ENCODE measurements at regions not wholly inside any gene's neighbourhood (a gene's known extent, or its start where the extent isn't known, plus 50 kb on each side); places are given as distances from the start of the nearest gene placed in this dataset.

DNA sequence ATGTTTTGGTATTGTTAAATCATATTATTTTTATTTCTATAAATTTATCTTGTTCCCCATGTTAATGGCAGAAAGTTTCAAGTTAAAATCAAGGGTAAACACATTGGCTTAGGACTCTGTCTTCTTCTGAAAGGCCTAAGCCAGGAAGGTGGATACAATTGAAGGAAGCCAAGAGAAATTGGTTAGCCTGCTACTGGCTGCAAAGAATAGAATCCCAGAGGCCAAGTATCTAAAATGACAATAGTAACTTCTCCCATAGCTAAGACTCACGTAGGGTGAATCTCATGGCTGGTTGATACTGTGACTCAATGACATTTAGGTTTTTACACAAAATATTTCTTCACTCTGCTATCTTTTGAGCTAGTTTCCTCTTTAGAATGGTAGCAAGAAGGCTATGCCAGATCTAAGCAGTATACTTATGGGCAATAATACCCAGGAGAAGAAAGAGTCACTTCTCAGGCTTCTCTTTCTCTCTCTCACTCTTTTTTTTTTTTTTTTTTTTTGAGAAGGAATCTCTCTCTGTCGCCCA is 621.5 kb upstream of the TBL1XR1 start:
- DNase-seq (ENCODE audit: low read depth) = no peak
- in situ Hi-C loops (cut with HindIII; ENCODE audit: low pct_unique_long_range_greater_than_20kb, low sequenced_read_pairs) = no loop called here

DNA sequence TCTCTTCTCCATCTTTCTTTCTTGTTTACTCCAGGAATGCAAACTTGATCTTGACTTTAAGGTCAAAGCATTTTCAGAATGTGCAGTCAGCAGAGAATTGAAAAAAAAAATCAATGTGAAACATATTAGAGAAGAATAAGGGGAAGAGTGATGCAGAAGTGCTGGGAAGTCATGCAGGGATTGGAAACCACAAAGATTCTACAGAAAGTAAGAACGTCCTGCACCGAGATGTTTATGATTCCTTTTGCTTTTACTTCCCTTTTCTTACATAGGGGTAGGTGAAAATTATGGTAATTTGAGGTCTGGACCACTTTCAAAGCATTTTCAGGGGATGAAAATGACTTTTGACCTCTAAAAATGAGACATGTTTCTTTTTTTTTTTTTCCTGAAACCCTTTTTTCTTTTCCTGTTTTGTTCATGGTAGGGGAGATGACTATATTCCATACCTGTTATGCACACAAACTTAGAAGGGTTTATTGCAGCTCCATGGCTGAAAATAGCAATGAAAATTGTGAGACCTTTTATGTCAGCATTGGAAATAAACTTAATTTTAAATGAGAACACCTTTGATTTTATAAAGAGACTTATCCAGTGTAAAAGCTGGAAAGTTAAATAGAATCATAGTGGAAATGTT is 623.5 kb upstream of the TBL1XR1 start:
- no peak for DNase-seq (ENCODE audit: low read depth)
- in situ Hi-C loops (cut with HindIII; ENCODE audit: low pct_unique_long_range_greater_than_20kb, low sequenced_read_pairs) = no loop called here

DNA sequence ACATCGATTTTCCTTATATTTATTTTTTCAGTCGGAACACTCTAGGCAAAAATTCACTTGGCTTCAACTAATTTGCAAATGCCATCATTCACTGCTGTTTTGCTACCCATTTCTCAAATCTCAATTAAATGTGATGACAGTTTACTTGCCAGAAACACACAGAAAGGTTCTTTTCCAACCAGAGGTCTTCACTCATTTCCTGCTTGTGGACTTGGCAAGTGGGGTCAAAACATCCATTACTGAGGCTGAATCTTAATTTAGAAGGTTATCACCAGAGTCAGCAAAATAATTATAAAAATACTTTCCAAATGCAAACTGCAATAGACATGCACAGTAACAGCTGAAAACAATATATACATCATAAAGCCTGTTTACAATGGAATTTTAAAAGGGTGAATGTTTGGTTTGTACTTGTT is 625.4 kb upstream of the TBL1XR1 start:
- in situ Hi-C loops (cut with HindIII; ENCODE audit: low pct_unique_long_range_greater_than_20kb, low sequenced_read_pairs) = no loop called here
- no peak for DNase-seq (ENCODE audit: low read depth)

DNA sequence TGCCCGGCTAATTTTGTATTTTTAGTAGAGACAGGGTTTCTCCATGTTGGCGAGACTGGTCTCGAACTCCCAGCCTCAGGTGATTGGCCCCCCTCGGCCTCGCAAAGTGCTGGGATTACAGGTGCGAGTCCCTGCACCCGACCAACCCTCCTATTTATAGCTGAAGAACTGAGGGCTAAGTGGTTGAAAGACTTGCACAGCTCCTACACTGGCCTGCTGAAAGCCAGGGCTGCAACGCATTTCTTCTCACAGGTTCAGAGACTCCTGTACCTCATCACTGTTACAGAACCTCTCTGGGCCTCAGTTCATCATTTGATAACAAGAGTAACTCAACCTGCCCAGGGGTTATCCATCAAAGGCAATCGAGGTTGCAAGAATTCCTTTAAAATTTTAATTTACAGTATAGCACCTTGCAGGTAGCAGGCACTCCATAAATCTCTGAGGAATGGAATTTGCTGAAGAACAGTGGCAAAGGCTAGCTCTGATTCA is 626.5 kb upstream of the TBL1XR1 start:
- in situ Hi-C loops (cut with HindIII; ENCODE audit: low pct_unique_long_range_greater_than_20kb, low sequenced_read_pairs) = no loop called here
- DNase-seq (ENCODE audit: low read depth) = no peak

DNA sequence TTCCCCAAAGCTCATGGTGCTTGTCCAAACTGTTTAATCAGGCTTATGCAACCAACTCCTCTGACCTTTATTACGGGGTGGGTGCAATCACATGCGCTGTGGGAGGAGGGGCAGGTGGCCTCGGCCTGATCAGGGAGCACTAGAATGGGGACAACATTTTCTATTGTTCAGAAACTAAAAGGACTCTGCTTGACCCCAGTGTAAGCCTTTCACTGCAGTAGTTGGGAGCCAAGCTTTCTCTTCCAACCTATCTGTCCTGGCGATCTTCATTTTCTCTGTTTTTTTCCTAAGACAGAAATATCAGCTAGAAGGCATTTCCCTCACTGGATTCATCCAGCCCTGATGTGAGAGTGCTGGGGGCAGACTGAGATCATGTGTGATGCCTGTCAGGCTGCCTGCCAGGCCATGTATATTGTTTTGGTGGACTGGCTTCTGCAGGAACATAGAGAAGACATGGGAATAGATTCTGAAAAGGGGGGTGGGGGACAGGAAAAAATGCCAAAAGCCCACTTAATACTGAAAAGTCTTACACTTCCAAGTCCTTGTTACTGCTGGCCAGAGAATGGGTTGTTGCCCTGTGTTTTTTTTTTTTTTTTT is 627.0 kb upstream of the TBL1XR1 start:
- peak; percentile 97 for DNase-seq (ENCODE audit: low read depth)
- in situ Hi-C loops (cut with HindIII; ENCODE audit: low pct_unique_long_range_greater_than_20kb, low sequenced_read_pairs) = no loop called here

DNA sequence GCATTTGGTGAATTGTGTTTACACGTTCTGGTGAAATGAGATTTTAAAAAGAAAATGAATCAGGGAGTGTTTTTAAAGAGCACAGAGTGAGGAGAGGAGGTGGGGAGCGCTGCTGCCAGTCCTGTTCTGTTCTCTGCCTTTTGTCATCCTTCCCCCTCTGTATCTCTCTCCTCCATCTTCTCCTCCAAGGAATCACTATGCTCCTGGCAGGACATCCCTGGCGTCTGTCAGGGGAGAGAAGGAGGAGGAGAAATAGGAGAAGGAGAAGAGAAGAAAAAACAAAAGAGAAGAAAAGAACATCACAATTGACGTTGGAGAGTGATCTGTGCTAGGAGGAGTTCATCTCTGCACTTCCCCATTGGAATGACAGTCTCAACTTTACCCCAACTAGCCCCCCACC is 627.6 kb upstream of the TBL1XR1 start:
- in situ Hi-C loops (cut with HindIII; ENCODE audit: low pct_unique_long_range_greater_than_20kb, low sequenced_read_pairs) = no loop called here
- DNase-seq (ENCODE audit: low read depth) = no peak

DNA sequence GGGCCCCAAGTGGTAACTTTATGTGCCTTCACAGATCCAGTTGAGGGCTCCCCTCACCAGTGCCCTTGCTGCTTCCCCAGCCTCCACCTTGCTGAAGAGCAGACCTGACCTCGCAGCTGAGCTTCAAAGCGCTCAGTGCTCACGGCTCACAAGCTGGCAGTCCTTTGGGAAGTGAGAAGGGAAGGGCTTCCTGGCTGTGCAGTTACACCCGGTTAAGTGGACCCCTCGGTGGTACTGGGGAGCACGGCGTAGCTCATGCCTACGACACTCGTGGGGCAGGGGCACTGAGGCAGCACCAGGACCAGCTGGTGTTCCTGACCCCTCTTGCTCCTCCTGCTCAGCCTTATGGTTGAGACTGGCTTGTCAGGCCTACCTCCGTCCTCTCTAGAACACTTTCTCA is 629.0 kb upstream of the TBL1XR1 start:
- no peak for DNase-seq (ENCODE audit: low read depth)
- in situ Hi-C loops (cut with HindIII; ENCODE audit: low pct_unique_long_range_greater_than_20kb, low sequenced_read_pairs) = no loop called here

DNA sequence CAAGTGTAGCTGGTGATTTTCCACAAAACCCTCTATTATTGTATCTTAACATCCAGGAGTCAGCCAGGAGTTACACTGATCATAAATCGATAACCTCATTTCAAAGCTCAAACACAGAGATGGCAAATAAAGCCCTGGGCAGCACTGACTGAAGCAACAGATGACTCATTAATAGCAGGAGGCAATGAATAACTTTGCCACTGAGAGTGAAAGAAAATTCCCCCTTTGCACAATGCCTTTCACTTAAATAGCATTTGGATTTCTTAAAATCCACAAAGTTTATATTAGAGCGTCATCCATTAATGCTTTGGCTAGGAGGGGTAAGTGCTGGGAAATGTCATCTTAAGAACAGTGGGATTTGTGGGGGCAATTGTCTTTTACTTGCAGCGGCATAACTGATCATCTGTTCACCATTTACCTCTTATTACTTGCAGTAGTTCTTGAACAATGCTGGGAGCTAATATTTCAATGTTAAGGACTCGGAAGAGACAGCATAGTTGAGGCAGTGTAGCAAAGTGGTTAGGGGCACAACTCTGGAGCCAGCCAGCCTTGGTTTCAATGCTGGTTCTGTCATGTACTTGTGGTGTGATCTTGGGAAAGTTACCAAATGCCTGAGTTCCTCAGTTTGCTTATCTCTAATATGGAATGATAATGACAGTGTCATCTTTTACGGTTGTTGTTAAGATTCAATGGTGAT is 630.4 kb upstream of the TBL1XR1 start:
- in situ Hi-C loops (cut with HindIII; ENCODE audit: low pct_unique_long_range_greater_than_20kb, low sequenced_read_pairs) = no loop called here
- DNase-seq (ENCODE audit: low read depth) = peak; percentile 89

DNA sequence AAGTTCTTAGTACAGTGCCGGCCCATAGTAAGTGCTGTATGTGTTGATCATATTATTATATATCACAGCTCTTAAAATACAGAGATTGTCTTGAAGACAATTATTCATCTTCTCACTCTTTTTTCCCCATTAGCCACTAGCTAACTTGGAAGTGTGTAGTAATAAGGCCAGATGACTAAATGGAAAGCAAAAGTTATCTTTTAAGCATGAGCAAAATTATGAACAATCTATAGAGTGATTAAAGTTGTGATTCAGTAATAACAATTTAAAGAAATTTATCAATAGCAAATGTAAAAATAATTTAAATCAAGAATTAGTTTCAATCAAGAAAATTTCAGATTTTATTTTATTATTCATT is 630.9 kb upstream of the TBL1XR1 start:
- DNase-seq (ENCODE audit: low read depth) = no peak
- in situ Hi-C loops (cut with HindIII; ENCODE audit: low pct_unique_long_range_greater_than_20kb, low sequenced_read_pairs) = no loop called here

DNA sequence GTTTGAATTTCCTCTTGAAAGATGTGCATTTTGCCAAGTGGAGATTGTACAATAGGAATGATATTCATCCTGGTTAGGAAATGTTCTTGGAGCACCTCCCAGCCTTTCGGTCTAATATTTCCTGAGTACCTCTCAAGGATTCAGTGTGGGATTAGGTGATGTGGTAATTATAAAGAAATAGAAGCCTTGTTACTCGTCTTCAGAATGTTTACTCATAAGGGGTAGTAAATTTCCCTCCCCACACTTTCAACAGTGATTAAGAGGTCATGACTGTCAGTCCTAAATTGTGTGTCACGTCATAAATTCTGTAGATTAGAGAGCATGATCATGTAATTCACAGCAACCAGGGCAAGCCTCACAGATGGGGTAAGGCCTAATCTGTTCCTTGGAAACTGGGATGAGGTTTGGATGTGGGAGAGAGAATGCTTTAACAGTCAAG is 633.1 kb upstream of the TBL1XR1 start:
- in situ Hi-C loops (cut with HindIII; ENCODE audit: low pct_unique_long_range_greater_than_20kb, low sequenced_read_pairs) = no loop called here
- no peak for DNase-seq (ENCODE audit: low read depth)

DNA sequence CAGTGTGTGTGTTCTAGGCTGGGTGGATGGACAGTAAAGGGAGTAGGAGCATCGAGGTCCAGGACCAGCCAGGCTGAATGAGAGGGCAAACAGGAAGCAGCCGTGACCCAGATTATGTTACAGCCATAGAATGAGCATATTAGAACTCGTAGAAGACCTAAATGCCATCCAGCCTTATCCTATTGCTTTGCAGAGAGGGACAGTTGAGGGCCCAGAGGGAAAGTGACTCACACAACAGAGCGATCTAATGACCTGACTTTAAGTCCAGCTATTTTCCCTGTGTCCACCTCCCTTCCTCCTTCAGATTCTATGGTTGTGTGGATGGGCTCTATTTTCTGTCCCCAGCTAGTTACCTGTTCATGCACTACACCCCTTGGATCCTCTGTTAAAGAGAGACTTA is 634.1 kb upstream of the TBL1XR1 start:
- no peak for DNase-seq (ENCODE audit: low read depth)
- in situ Hi-C loops (cut with HindIII; ENCODE audit: low pct_unique_long_range_greater_than_20kb, low sequenced_read_pairs) = no loop called here

DNA sequence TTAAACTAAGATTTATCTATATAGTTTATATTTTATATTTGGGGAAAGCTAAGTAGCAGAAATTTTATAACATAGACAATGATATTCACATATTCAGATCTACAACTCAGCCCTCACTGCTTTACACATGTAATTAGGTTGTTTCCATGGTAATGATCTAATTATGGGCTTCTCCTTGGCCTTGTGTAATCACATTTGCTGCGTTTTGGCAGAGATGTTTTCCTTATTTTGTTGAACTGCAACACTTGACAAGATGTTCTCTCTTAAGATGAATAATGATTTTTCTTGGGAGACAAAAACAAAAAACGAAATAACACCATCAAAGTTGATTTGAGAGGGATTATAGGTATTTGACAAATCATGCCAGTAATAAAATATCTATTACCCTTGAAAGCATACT is 635.6 kb upstream of the TBL1XR1 start:
- no peak for DNase-seq (ENCODE audit: low read depth)
- in situ Hi-C loops (cut with HindIII; ENCODE audit: low pct_unique_long_range_greater_than_20kb, low sequenced_read_pairs) = no loop called here

DNA sequence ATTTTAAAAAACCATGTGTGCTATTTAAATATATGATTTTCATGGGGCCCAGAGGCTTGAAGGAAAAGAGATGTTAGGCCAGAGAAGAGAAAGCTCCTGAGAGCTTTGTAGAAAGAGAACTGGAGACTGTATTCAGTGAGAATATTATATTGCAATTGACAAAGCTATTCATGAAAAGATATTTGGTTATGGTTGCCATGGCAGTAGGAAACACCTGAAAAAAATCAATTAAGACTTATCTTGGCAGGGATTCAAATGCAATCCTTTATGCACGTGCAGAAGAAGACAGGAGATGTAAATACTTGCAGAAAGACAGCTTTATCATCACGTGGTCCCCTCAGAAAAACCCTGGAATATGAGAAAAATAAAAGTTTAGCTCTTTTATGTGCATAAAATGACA is 636.0 kb upstream of the TBL1XR1 start:
- DNase-seq (ENCODE audit: low read depth) = no peak
- in situ Hi-C loops (cut with HindIII; ENCODE audit: low pct_unique_long_range_greater_than_20kb, low sequenced_read_pairs) = no loop called here

DNA sequence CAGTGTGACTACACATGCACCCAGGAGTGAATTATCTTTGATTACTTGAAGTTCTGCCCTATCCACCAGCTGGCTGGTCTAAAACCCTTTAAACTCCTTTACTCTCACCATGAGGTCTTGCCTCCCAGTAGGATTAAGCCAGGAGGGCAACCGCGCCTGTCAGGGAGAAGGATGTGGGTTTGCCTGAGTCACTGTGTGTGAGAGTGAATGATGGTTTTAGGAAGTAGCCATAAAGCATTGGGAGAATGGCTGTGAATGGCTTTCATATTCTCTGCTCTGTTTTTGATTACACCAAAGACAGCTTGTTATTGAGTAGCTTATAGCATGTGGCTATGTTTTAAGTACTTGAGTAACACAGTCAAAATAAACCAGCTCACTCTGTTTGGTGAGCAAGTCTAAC is 637.7 kb upstream of the TBL1XR1 start:
- in situ Hi-C loops (cut with HindIII; ENCODE audit: low pct_unique_long_range_greater_than_20kb, low sequenced_read_pairs) = no loop called here
- peak; percentile 80 for DNase-seq (ENCODE audit: low read depth)

DNA sequence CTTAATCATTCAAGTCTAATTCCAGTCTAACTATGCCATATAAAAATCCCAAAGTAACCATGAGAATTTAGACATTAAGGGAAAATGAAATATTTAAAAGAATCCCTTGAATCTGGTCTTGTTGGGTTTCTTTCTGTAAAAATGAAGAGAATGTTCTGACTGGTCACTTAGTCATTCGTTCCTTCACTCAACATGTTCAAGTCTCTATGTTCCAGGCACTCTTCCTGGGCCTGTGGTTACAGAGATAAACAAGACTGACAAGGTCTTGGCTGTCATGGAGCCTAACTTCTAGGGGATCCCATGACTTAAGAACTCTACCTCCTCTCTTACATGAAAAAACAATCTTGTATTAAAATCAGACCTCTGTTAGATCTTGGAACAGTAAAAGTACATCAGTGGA is 638.6 kb upstream of the TBL1XR1 start:
- DNase-seq (ENCODE audit: low read depth) = no peak
- in situ Hi-C loops (cut with HindIII; ENCODE audit: low pct_unique_long_range_greater_than_20kb, low sequenced_read_pairs) = no loop called here

DNA sequence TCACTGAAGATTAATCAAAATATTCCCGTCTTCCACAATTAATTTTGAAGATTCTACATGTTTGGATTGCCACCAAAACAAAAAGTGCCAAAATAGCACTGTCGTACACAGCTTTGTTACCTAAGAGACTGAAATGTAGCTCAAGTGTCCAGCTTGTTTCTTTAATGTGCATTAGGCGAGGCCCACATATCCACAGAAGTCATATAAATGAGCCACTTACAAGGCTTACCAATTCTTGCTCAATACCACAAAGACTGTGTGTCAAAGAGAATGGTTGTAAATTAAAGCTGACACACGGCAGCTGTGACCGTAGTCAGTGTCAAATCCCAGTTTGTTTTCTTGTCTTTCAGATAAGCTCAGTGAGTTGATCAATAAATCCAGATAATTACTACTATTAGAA is 639.4 kb upstream of the TBL1XR1 start:
- in situ Hi-C loops (cut with HindIII; ENCODE audit: low pct_unique_long_range_greater_than_20kb, low sequenced_read_pairs) = no loop called here
- no peak for DNase-seq (ENCODE audit: low read depth)

DNA sequence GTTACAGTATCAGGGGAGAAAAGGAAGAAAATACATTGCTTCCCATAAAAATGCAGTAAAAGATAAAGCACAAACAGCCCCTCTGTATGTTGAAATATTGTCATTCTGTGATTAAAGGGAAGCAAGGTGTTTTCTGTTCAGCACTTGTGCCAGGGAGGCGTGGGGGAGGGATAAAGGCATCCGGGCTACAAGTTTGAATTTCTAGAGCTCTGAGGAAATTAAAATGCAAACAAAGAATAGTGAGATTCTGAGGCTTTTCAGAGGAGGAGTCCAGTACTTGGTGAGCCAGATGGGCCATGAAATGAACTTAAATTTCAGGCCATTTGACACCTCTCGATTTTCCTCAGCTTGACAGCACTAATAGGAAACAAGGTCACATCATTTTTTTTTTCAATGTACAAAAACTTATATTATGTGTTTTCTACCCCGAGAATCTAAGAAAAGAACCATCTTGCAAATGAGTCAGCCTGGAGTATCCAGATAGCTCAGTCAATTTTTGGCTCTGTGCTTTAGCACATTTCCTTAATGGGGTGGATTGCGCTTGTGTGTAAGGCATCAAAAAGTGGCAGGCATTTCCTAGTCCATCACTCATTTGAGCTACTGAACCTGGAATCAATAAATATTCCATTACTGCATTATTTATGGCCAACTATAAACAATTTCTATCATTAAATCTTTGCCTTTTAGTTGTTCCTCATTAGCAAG is 640.8 kb upstream of the TBL1XR1 start:
- no peak for DNase-seq (ENCODE audit: low read depth)
- in situ Hi-C loops (cut with HindIII; ENCODE audit: low pct_unique_long_range_greater_than_20kb, low sequenced_read_pairs) = no loop called here

DNA sequence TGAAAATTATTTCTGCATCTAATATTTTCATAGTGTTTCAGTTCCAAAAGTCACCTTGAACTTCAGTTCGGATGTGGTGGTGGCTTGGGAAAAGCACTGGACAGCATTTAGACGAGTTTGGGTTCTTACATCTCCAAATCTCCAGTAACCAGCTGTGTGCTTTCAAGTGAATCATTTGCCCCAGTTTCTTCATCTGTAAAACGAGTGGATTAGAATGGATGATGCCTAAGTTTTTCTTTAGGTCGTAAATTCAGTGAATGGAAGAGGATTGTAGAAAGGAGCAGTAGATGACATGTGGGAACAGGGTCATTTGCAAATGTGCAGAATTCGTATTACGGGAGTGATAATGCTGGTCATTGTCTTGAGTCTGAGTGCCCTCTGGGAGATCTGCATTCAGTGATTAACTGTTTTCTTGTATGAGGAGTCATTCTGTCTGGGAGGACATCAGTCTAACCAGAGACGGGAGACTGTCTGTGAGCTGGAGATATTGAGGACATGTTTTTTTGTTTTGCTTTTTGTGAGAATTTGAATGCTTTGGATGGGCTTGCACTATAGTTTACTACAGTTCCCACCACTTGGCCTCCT is 641.6 kb upstream of the TBL1XR1 start:
- DNase-seq (ENCODE audit: low read depth) = no peak
- in situ Hi-C loops (cut with HindIII; ENCODE audit: low pct_unique_long_range_greater_than_20kb, low sequenced_read_pairs) = no loop called here

DNA sequence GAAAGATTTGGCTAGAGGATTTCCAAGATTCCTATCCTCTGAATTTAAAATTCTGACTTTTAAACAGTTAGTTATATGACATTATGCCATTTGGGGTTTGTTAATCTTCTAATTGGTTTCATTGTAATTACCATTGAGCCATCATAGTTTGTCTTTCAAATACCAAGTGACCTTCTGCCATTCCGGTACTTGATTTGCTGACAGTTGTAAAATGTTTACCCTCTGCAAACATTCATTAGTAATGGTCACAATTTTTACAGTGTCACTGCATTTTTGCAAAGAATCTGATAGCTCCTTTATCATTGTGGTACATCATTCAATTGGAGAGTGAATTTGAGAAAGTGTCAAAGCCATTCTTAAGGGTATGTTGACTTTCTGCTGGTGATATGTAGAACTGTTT is 645.0 kb upstream of the TBL1XR1 start:
- in situ Hi-C loops (cut with HindIII; ENCODE audit: low pct_unique_long_range_greater_than_20kb, low sequenced_read_pairs) = no loop called here
- no peak for DNase-seq (ENCODE audit: low read depth)

Data from Caki2 (cell line).